ENCODE measurements at regions not wholly inside any gene's neighbourhood (a gene's known extent, or its start where the extent isn't known, plus 50 kb on each side); places are given as distances from the start of the nearest gene placed in this dataset.

DNA sequence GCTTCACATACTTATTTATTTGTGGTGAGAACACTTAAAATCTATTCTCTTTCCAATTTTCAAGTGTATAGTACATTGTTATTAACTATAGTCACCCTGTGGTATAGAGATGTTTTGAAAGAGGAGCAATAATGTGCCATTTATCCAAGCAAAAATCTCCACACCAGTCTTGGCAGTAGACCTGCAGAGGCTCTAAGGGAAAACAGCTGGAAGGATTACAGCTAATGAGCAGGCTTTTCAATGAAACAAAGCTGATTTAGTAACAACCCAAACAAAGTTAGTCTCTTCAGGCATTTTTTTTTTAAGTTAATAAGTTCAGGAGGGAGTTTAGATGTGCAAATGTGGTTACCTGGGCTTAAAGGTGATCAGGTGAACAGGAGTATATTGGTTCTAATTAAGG, 101.9 kb downstream of the EVX1 start:
- no peak for DNase-seq
- no peak overlapping the region for H3K4me3 ChIP-seq
- no peak overlapping the region for H3K9ac ChIP-seq (ENCODE audit: low read depth in 2 of 2, low read length in 2 of 2)
- intact Hi-C loops (cut with DNase I), result no loop called here
- peaks cover 4% of the 10 kb centered on the region for H3K4me1 ChIP-seq
- no peaks in the 10 kb centered on the region for H3K9me3 ChIP-seq
- TF ChIP-seq, protein P1, sequence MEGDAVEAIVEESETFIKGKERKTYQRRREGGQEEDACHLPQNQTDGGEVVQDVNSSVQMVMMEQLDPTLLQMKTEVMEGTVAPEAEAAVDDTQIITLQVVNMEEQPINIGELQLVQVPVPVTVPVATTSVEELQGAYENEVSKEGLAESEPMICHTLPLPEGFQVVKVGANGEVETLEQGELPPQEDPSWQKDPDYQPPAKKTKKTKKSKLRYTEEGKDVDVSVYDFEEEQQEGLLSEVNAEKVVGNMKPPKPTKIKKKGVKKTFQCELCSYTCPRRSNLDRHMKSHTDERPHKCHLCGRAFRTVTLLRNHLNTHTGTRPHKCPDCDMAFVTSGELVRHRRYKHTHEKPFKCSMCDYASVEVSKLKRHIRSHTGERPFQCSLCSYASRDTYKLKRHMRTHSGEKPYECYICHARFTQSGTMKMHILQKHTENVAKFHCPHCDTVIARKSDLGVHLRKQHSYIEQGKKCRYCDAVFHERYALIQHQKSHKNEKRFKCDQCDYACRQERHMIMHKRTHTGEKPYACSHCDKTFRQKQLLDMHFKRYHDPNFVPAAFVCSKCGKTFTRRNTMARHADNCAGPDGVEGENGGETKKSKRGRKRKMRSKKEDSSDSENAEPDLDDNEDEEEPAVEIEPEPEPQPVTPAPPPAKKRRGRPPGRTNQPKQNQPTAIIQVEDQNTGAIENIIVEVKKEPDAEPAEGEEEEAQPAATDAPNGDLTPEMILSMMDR (IDR thresholded peaks at IDR 0.05), result no peak
- no peaks in the 10 kb centered on the region for H3K36me3 ChIP-seq
- no peak overlapping the region for H3K27ac ChIP-seq
- no peaks in the 10 kb centered on the region for H3K27me3 ChIP-seq

DNA sequence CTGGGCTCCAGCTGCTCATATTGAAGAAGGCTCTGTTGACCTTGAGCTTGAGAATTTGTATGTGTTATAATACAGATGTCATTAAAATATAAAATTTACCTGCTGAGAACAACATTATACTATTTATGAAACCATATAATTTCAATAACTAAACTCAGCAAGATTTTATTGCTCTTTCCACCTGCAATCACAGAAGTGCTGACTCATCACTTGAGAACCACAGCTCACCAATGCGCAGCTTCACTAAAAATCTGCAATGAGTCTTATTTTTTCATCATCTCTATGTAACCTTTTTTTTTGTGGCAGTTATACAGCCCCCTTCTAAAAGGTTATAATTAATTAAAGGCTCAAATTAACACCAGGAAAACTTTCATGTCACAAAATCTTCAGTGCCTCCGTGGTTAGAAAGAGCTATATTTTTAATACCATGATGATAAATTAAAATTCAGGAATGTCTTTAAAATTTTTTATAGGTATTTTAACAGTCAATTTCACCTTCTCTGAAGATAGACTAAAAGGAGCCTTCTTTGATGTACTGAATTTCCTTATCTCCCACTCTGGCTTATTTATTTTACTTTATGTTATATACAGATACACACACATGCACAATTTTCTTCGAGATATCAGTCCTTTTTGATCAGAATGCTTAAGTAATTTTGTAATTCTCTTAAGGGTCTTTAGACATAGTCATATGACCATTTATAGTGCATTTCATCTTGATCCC, 102.7 kb downstream of the EVX1 start:
- H3K36me3 ChIP-seq, result no peaks in the 10 kb centered on the region
- no peak overlapping the region for H3K4me3 ChIP-seq
- no peaks in the 10 kb centered on the region for H3K9me3 ChIP-seq
- TF ChIP-seq, protein P1 (IDR thresholded peaks at IDR 0.05), result no peak
- intact Hi-C loops (cut with DNase I), result no loop called here
- peaks cover 4% of the 10 kb centered on the region for H3K4me1 ChIP-seq
- H3K27ac ChIP-seq, result no peak overlapping the region
- no peak for DNase-seq
- no peak overlapping the region for H3K9ac ChIP-seq (ENCODE audit: low read depth in 2 of 2, low read length in 2 of 2)
- no peaks in the 10 kb centered on the region for H3K27me3 ChIP-seq

DNA sequence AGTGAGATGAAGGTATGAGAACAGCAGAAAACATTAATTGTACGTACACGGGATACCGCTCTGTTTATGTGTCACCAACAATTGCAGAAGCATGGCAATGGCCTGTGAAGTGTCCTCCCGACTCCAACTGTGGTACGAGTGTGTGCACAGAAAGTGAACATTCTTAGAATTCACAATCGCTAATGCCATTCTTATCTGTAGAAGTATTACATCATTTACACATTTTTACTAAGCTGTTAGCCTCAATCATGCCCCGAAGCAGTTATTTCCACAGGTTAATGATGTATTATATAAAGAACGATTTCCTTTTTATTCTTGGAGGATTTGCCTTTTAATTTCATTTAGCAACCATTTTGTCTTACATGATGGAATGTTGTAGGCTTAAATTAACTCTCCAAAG, 103.4 kb downstream of the EVX1 start:
- Histone ChIP-seq H3K9me3 (no peaks in the 10 kb centered on the region), H3K36me3 (no peaks in the 10 kb centered on the region), H3K27ac (no peak overlapping the region), H3K4me3 (no peak overlapping the region), H3K9ac (ENCODE audit: low read depth in 2 of 2, low read length in 2 of 2) (no peak overlapping the region), H3K4me1 (peaks cover 4% of the 10 kb centered on the region), H3K27me3 (no peaks in the 10 kb centered on the region)
- intact Hi-C loops (cut with DNase I), result no loop called here
- no peak for DNase-seq
- TF ChIP-seq, protein P1 (IDR thresholded peaks at IDR 0.05), result no peak

DNA sequence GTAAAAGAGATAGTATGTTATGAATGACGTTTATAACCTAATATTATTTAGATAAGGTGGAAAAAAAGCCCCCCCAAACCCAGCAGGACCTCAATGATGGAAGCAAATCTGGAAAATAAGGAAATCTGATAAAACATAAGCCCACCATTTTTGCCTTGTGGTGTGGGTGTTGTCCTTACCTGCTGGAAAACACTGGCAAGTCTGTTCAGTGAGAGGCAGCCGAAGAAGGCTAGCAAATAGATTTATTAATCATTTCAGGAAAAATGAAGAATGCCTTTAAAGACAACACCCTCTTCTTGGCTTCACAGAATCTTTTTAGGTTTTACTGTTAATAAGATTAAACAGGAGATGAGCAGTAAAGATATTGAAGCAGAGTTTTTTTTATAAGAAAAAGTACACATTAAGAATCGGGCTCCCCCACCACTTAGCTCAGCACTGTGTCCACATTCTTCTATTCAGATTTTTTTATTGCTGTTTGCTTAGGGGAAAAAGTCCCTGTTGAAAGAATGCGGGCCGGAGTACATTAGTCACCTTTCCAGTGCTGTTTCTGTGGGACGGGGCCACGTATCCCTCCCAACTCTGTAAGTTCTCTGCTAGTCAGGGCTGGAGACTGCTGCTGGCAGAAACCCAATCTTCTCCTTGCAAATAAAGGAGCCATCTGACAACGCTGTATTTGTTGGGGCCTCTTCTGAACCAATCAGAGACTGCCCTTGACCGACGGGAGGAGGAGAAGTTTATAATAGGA, 104.1 kb downstream of the EVX1 start:
- TF ChIP-seq, protein P1 (IDR thresholded peaks at IDR 0.05), result no peak
- Histone ChIP-seq H3K9ac (ENCODE audit: low read depth in 2 of 2, low read length in 2 of 2) (peak overlapping the region in 1 of 2 donors; percentile 5), H3K27ac (peak overlapping the region; percentile 38), H3K4me1 (peaks cover 4% of the 10 kb centered on the region), H3K9me3 (no peaks in the 10 kb centered on the region), H3K4me3 (no peak overlapping the region), H3K27me3 (no peaks in the 10 kb centered on the region), H3K36me3 (no peaks in the 10 kb centered on the region)
- intact Hi-C loops (cut with DNase I), result no loop called here
- peak; percentile 73 for DNase-seq

DNA sequence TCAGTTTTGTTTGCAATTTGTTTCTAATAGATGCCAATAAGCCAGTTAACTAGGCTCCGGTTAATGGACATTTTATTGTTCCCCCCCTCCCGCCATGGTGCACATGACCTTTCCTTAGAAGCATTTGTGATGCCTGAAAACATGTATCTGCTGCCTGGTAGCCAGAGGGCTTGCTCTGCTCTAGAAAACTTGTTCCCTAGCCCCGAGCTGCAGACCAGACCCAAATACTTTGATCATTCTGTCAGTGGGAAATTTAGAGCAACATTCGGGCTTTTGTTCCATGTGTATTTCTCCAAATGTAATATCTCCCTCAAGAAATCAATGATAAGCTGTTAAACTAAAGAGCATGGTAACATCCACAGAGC, 104.7 kb downstream of the EVX1 start:
- no peaks in the 10 kb centered on the region for H3K36me3 ChIP-seq
- intact Hi-C loops (cut with DNase I), result no loop called here
- H3K4me3 ChIP-seq, result no peak overlapping the region
- H3K9ac ChIP-seq (ENCODE audit: low read depth in 2 of 2, low read length in 2 of 2), result peak overlapping the region in 1 of 2 donors; percentile 5
- H3K9me3 ChIP-seq, result no peaks in the 10 kb centered on the region
- peaks cover 4% of the 10 kb centered on the region for H3K4me1 ChIP-seq
- peak overlapping the region; percentile 38 for H3K27ac ChIP-seq
- DNase-seq, result no peak
- H3K27me3 ChIP-seq, result no peaks in the 10 kb centered on the region
- TF ChIP-seq, protein P1 (IDR thresholded peaks at IDR 0.05), result no peak
